Astrocyte (in vitro differentiated cells and primary cell): ENCODE measurements at regions not wholly inside any gene's neighbourhood (a gene's known extent, or its start where the extent isn't known, plus 50 kb on each side); places are given as distances from the start of the nearest gene placed in this dataset.

ENCODE experiments used
- DNase-seq: peaks from one replicate; pipeline ENCODE4 v3.0.0-alpha.2; 2010; ENCODE audit warnings: low read depth
- FAIRE-seq: peaks from 2 replicates; lab custom pipeline; 2011; peaks lifted over from hg19 to GRCh38; lab: Jason Lieb, UNC
- H2AFZ ChIP-seq: 2 replicates; pipeline ENCODE4 v1.6.0; 2012; ENCODE audit warnings: low read depth, low read length, inconsistent platforms
- H3K27ac ChIP-seq: 2 replicates; pipeline ENCODE4 v1.5.1; 2011; ENCODE audit warnings: low read depth, low read length, inconsistent platforms
- H3K27me3 ChIP-seq: 2 replicates; pipeline ENCODE4 v1.6.0; 2011; ENCODE audit warnings: low read length, inconsistent platforms; ENCODE audit not compliant: insufficient read depth
- H3K36me3 ChIP-seq: 2 replicates; pipeline ENCODE4 v1.5.1; 2011; ENCODE audit warnings: low read length, inconsistent platforms; ENCODE audit not compliant: insufficient read depth
- H3K4me1 ChIP-seq: 2 replicates; pipeline ENCODE4 v1.5.1; 2011; ENCODE audit warnings: low read length, inconsistent platforms; ENCODE audit not compliant: insufficient read depth
- H3K4me2 ChIP-seq: 2 replicates; pipeline ENCODE4 v1.6.0; 2012; ENCODE audit warnings: low read length, inconsistent platforms
- H3K4me3 ChIP-seq: 2 replicates; pipeline ENCODE4 v1.5.1; 2011; ENCODE audit warnings: low read depth, mild to moderate bottlenecking, low read length, inconsistent platforms; ENCODE audit not compliant: insufficient read depth
- H3K79me2 ChIP-seq: 2 replicates; pipeline ENCODE4 v1.6.0; 2012; ENCODE audit warnings: mild to moderate bottlenecking, low read length, inconsistent platforms; ENCODE audit not compliant: insufficient read depth
- H3K9ac ChIP-seq: 2 replicates; pipeline ENCODE4 v1.6.0; 2012; ENCODE audit warnings: mild to moderate bottlenecking, low read length, inconsistent platforms
- H3K9me3 ChIP-seq: 2 replicates; pipeline ENCODE4 v1.5.1; 2012; ENCODE audit warnings: low read depth, mild to moderate bottlenecking, low read length, inconsistent platforms; ENCODE audit not compliant: insufficient read depth
- H4K20me1 ChIP-seq: 2 replicates; pipeline ENCODE4 v1.6.0; 2012; ENCODE audit warnings: low read length, inconsistent platforms; ENCODE audit not compliant: insufficient read depth
- H3K27ac Mint-ChIP-seq: one replicate; pipeline ENCODE4 v1.8.0; 2021; ENCODE audit warnings: mild to moderate bottlenecking, mixed read lengths; ENCODE audit not compliant: unreplicated experiment
- H3K27me3 Mint-ChIP-seq: one replicate; pipeline ENCODE4 v1.8.0; 2021; ENCODE audit warnings: low read depth, mixed read lengths; ENCODE audit not compliant: unreplicated experiment
- H3K36me3 Mint-ChIP-seq: one replicate; pipeline ENCODE4 v1.8.0; 2021; ENCODE audit warnings: low read depth, mixed read lengths; ENCODE audit not compliant: unreplicated experiment
- H3K4me1 Mint-ChIP-seq: one replicate; pipeline ENCODE4 v1.8.0; 2021; ENCODE audit warnings: low read depth, mixed read lengths; ENCODE audit not compliant: unreplicated experiment
- H3K4me3 Mint-ChIP-seq: one replicate; pipeline ENCODE4 v1.8.0; 2021; ENCODE audit warnings: mild to moderate bottlenecking, moderate library complexity, mixed read lengths; ENCODE audit not compliant: unreplicated experiment
- H3K9me3 Mint-ChIP-seq: one replicate; pipeline ENCODE4 v1.8.0; 2021; ENCODE audit warnings: mild to moderate bottlenecking, mixed read lengths; ENCODE audit not compliant: unreplicated experiment
- EZH2 ChIP-seq: IDR thresholded peaks from 2 replicates; pipeline ENCODE4 v1.6.1; 2012; ENCODE audit warnings: mild to moderate bottlenecking, low read length, inconsistent platforms; ENCODE audit not compliant: insufficient read depth
- TF ChIP-seq, protein P1 (sequence below): IDR thresholded peaks from 2 replicates; pipeline ENCODE4 v1.5.1; 2011; ENCODE audit warnings: low read depth, mild to moderate bottlenecking, inconsistent platforms, low read length, moderate library complexity; ENCODE audit not compliant: insufficient read depth

- Histone ChIP-seq H3K79me2 (no peaks in the 10 kb centered on the region), H3K9me3 (no peaks in the 10 kb centered on the region), H3K4me3 (no peak overlapping the region), H3K4me2 (no peak overlapping the region), H3K4me1 (peaks cover 31% of the 10 kb centered on the region), H3K27me3 (no peaks in the 10 kb centered on the region), H3K36me3 (no peaks in the 10 kb centered on the region), H4K20me1 (no peaks in the 10 kb centered on the region), H3K9ac (no peak overlapping the region), H2AFZ (no peak overlapping the region), H3K27ac (no peak overlapping the region)
- Mint-ChIP-seq H3K36me3 (no peaks in the 10 kb centered on the region), H3K9me3 (peaks cover 1% of the 10 kb centered on the region), H3K27me3 (no peaks in the 10 kb centered on the region), H3K4me1 (peaks cover 21% of the 10 kb centered on the region), H3K27ac (no peak overlapping the region), H3K4me3 (no peak overlapping the region)
- FAIRE-seq (no peak), DNase-seq (no peak)
- no peak for TF ChIP-seq EZH2
- TF ChIP-seq, protein P1, sequence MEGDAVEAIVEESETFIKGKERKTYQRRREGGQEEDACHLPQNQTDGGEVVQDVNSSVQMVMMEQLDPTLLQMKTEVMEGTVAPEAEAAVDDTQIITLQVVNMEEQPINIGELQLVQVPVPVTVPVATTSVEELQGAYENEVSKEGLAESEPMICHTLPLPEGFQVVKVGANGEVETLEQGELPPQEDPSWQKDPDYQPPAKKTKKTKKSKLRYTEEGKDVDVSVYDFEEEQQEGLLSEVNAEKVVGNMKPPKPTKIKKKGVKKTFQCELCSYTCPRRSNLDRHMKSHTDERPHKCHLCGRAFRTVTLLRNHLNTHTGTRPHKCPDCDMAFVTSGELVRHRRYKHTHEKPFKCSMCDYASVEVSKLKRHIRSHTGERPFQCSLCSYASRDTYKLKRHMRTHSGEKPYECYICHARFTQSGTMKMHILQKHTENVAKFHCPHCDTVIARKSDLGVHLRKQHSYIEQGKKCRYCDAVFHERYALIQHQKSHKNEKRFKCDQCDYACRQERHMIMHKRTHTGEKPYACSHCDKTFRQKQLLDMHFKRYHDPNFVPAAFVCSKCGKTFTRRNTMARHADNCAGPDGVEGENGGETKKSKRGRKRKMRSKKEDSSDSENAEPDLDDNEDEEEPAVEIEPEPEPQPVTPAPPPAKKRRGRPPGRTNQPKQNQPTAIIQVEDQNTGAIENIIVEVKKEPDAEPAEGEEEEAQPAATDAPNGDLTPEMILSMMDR: no peak
Observed at GRCh38 chr4:20196476-20196875, 55.2 kb upstream of the SLIT2 start.

DNA sequence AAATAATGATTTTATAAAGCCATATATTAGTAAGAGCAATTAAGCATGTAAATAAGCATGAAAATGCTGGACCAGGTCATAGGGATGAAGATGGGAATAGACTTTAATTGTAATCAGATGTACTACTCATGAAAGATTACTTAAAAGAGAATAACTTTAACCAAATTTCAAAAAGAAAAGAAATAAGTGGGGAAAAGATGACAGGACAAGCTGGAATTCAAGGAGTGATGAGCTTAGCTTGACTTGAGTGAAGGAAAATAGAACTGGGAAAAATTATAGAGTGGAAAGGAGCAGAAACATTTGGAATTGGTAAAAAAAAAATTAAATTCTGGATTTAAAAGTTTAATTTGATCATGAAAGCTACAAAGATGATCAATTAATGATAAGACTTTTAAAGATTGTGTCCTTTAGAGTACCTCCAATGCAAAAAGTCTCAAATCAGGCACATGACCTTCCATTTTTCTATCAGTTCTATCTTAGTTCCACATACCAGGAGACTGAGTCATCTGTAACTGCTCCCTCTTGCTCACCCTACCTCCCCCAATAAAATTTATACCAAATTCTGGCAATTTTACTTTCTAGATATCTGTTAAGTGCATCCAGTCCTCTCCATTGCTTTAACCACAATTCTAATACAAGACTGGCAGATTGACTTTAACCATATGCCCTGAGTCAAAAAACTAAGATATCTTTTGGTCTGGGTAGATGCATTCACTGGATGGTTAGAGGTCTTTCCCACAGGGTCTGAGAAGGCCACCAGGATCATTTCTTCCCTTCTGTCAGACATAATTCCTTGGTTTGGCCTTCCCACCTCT, 56.4 kb upstream of the SLIT2 start:
- no peaks in the 10 kb centered on the region for H3K27me3 ChIP-seq
- peak overlapping the region; percentile 75 for H3K4me2 ChIP-seq
- H3K27ac ChIP-seq: peak overlapping the region; percentile 83
- FAIRE-seq (peak; percentile 50), DNase-seq (peak; percentile 62)
- no peak for TF ChIP-seq EZH2
- TF ChIP-seq, protein P1: no peak
- H4K20me1 ChIP-seq: no peaks in the 10 kb centered on the region
- no peaks in the 10 kb centered on the region for H3K79me2 ChIP-seq
- peaks cover 31% of the 10 kb centered on the region for H3K4me1 ChIP-seq
- no peak overlapping the region for H3K9ac ChIP-seq
- Mint-ChIP-seq H3K4me3 (no peak overlapping the region), H3K4me1 (peaks cover 21% of the 10 kb centered on the region), H3K9me3 (peaks cover 4% of the 10 kb centered on the region), H3K27me3 (no peaks in the 10 kb centered on the region), H3K36me3 (no peaks in the 10 kb centered on the region), H3K27ac (peak overlapping the region; percentile 20)
- H3K36me3 ChIP-seq: no peaks in the 10 kb centered on the region
- no peaks in the 10 kb centered on the region for H3K9me3 ChIP-seq
- H3K4me3 ChIP-seq: no peak overlapping the region
- H2AFZ ChIP-seq: peak overlapping the region; percentile 5
